Keratinocyte (primary cell): ENCODE measurements at regions not wholly inside any gene's neighbourhood (a gene's known extent, or its start where the extent isn't known, plus 50 kb on each side); places are given as distances from the start of the nearest gene placed in this dataset.

Experiments used
- DNase-seq: peaks from one replicate; pipeline ENCODE4 v3.0.0-alpha.2; 2011; ENCODE audit warnings: low read depth, missing footprints, low spot score
- FAIRE-seq: peaks from 2 replicates; lab custom pipeline; 2011; peaks lifted over from hg19 to GRCh38; lab: Jason Lieb, UNC
- H2AFZ ChIP-seq: 2 replicates; pipeline ENCODE4 v1.6.0; 2012; ENCODE audit warnings: low read length, control low read depth, inconsistent platforms; ENCODE audit not compliant: control insufficient read depth
- H3K27ac ChIP-seq: 2 replicates; pipeline ENCODE4 v1.5.1; 2011; ENCODE audit warnings: low read length; ENCODE audit not compliant: control insufficient read depth, insufficient read depth
- H3K27me3 ChIP-seq: 3 replicates; pipeline ENCODE4 v1.6.0; 2011; ENCODE audit warnings: low read length; ENCODE audit not compliant: control insufficient read depth, insufficient read depth; ENCODE audit errors: extremely low read depth
- H3K36me3 ChIP-seq, 2 experiments: 2 replicates in 1 of 2; 3 replicates in 1 of 2; pipeline ENCODE4 v1.5.1; 2011; ENCODE audit warnings: low read length in 2 of 2, mild to moderate bottlenecking in 1 of 2; ENCODE audit not compliant: control insufficient read depth in 2 of 2, insufficient read depth in 2 of 2; ENCODE audit errors: extremely low read depth in 1 of 2
- H3K4me1 ChIP-seq: 3 replicates; pipeline ENCODE4 v1.5.1; 2011; ENCODE audit warnings: low read length; ENCODE audit not compliant: control insufficient read depth, insufficient read depth; ENCODE audit errors: extremely low read depth
- H3K4me2 ChIP-seq: 3 replicates; pipeline ENCODE4 v1.6.0; 2011; ENCODE audit warnings: low read depth, low read length; ENCODE audit not compliant: control insufficient read depth, insufficient read depth; ENCODE audit errors: extremely low read depth
- H3K4me3 ChIP-seq, 3 experiments: fragments of 200-600 bp in 1 of 3; sonication (generic) in 1 of 3; 2 replicates in 2 of 3; 3 replicates in 1 of 3; pipeline ENCODE4 v1.5.1; 2011 to 2016; ENCODE audit warnings: low read length in 3 of 3, mild to moderate bottlenecking in 3 of 3, control low read depth in 2 of 3, inconsistent platforms in 1 of 3, low read depth in 1 of 3, mixed read lengths in 1 of 3, mixed run types in 1 of 3, moderate library complexity in 1 of 3; ENCODE audit not compliant: control insufficient read depth in 2 of 3, insufficient read depth in 2 of 3; ENCODE audit errors: extremely low read depth in 1 of 3
- H3K79me2 ChIP-seq: 2 replicates; pipeline ENCODE4 v1.6.0; 2012; ENCODE audit warnings: low read length; ENCODE audit not compliant: control insufficient read depth, insufficient read depth
- H3K9ac ChIP-seq: 3 replicates; pipeline ENCODE4 v1.6.0; 2011; ENCODE audit warnings: low read length; ENCODE audit not compliant: control insufficient read depth, insufficient read depth; ENCODE audit errors: extremely low read depth
- H3K9me1 ChIP-seq: 3 replicates; pipeline ENCODE4 v1.6.0; 2011; ENCODE audit warnings: low read length; ENCODE audit not compliant: control insufficient read depth, insufficient read depth; ENCODE audit errors: extremely low read depth
- H3K9me3 ChIP-seq: 2 replicates; pipeline ENCODE4 v1.5.1; 2012; ENCODE audit warnings: low read depth, low read length; ENCODE audit not compliant: control insufficient read depth
- H4K20me1 ChIP-seq: 3 replicates; pipeline ENCODE4 v1.6.0; 2011; ENCODE audit warnings: low read length; ENCODE audit not compliant: control insufficient read depth, insufficient read depth; ENCODE audit errors: extremely low read depth
- EZH2 ChIP-seq: IDR thresholded peaks from one replicate; pipeline ENCODE4 v1.6.1; 2012; ENCODE audit warnings: inconsistent platforms, mild to moderate bottlenecking, low read length, moderate library complexity
- dilution Hi-C: fragments of 300-500 bp; cut with MboI; formaldehyde crosslinking; loops from one replicate; pipeline ENCODE4 v1.7.0; 2020; ENCODE audit warnings: low sequenced_read_pairs; ENCODE audit not compliant: extremely low pct_ligation_motif_present
- TF ChIP-seq, protein P1 (sequence below), 3 experiments: IDR thresholded peaks in 1 of 3; conservative IDR thresholded peaks in 1 of 3; optimal IDR thresholded peaks in 1 of 3; 2 replicates in 2 of 3; 3 replicates in 1 of 3; pipeline versions ENCODE3 to v1.5.1; 2011; ENCODE audit warnings: low read length in 3 of 3, mild to moderate bottlenecking in 3 of 3, moderate library complexity in 2 of 3, control low read depth in 1 of 3, inconsistent platforms in 1 of 3; ENCODE audit not compliant: insufficient read depth in 2 of 3; ENCODE audit errors: extremely low read depth in 1 of 3

DNA sequence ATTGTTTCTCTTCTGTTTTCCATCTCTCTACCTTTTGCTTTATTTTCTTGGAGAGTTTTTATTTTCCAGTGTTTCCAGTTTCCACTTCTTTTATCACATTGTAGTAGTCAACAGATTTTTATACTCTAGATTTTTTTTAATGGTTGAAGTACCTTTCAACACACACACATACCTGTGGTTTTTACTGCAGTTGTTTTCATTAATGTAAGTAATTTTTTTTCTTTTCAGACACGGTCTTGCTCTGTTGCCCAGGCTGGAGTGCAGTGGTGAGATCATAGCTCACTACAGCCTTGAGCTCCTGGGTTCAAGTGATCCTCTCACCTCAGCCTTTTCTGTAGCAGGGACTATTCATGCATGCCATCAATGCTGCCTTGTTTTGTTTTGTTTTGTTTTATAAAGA is 472.5 kb upstream of the SGO1 start:
- DNase-seq (no peak), FAIRE-seq (no peak)
- no peaks in the 10 kb centered on the region for H3K27me3 ChIP-seq
- H3K9me1 ChIP-seq = no peaks in the 10 kb centered on the region
- H3K9ac ChIP-seq = no peak overlapping the region
- no peaks in the 10 kb centered on the region for H3K9me3 ChIP-seq
- TF ChIP-seq, protein P1, sequence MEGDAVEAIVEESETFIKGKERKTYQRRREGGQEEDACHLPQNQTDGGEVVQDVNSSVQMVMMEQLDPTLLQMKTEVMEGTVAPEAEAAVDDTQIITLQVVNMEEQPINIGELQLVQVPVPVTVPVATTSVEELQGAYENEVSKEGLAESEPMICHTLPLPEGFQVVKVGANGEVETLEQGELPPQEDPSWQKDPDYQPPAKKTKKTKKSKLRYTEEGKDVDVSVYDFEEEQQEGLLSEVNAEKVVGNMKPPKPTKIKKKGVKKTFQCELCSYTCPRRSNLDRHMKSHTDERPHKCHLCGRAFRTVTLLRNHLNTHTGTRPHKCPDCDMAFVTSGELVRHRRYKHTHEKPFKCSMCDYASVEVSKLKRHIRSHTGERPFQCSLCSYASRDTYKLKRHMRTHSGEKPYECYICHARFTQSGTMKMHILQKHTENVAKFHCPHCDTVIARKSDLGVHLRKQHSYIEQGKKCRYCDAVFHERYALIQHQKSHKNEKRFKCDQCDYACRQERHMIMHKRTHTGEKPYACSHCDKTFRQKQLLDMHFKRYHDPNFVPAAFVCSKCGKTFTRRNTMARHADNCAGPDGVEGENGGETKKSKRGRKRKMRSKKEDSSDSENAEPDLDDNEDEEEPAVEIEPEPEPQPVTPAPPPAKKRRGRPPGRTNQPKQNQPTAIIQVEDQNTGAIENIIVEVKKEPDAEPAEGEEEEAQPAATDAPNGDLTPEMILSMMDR (optimal IDR thresholded peaks at IDR 0.05 in 1 of 3, IDR thresholded peaks at IDR 0.05 in 1 of 3, conservative IDR thresholded peaks at IDR 0.05 in 1 of 3; ENCODE audit: extremely low read depth in 1 of 3, insufficient read depth in 2 of 3, low read length in 3 of 3) = no peak
- no peak for TF ChIP-seq EZH2
- H3K4me3 ChIP-seq = no peak overlapping the region
- no peaks in the 10 kb centered on the region for H4K20me1 ChIP-seq
- no peak overlapping the region for H2AFZ ChIP-seq
- no peak overlapping the region for H3K4me2 ChIP-seq
- H3K36me3 ChIP-seq = no peaks in the 10 kb centered on the region
- no peaks in the 10 kb centered on the region for H3K4me1 ChIP-seq
- no peaks in the 10 kb centered on the region for H3K79me2 ChIP-seq
- dilution Hi-C loops = no loop called here
- no peak overlapping the region for H3K27ac ChIP-seq

DNA sequence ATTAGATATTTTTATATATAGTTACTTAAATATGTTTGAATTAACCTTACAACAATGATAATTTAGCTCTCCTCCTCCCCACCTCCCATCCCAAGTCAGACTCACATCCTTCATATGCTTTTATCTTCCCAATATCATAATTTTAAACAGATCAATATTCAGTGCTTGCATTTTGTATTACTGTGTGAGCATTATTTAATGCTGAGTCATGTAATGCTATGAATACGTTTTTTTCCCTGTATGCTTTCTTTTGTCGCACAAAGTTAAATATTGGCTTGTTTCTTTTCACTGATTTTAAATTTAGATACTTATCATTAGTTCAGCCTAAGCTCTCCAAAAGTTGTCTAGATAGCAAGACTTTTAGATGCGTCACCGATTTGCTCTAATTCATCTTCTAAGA is 471.6 kb upstream of the SGO1 start:
- Histone ChIP-seq H3K9ac (no peak overlapping the region), H3K79me2 (no peaks in the 10 kb centered on the region), H3K27ac (no peak overlapping the region), H4K20me1 (no peaks in the 10 kb centered on the region), H3K36me3 (no peaks in the 10 kb centered on the region), H3K4me2 (no peak overlapping the region), H3K9me3 (no peaks in the 10 kb centered on the region), H3K4me1 (no peaks in the 10 kb centered on the region), H3K9me1 (no peaks in the 10 kb centered on the region), H3K27me3 (no peaks in the 10 kb centered on the region), H3K4me3 (no peak overlapping the region), H2AFZ (no peak overlapping the region)
- TF ChIP-seq EZH2 = no peak
- TF ChIP-seq, protein P1 (optimal IDR thresholded peaks at IDR 0.05 in 1 of 3, IDR thresholded peaks at IDR 0.05 in 1 of 3, conservative IDR thresholded peaks at IDR 0.05 in 1 of 3; ENCODE audit: extremely low read depth in 1 of 3, insufficient read depth in 2 of 3, low read length in 3 of 3) = no peak
- dilution Hi-C loops = no loop called here
- FAIRE-seq (no peak), DNase-seq (no peak)
